Small intestine (tissue), 7 donors: ENCODE measurements at regions not wholly inside any gene's neighbourhood (a gene's known extent, or its start where the extent isn't known, plus 50 kb on each side); places are given as distances from the start of the nearest gene placed in this dataset.

Experiments used
- DNase-seq, 2 donors: peaks; one replicate each; pipeline versions ENCODE4 v3.0.0 to v3.0.0-alpha.2; 2013
- FAIRE-seq: peaks from 2 replicates; lab custom pipeline; 2012; peaks lifted over from hg19 to GRCh38; lab: Jason Lieb, UNC
- H3K27ac ChIP-seq, 3 donors: one replicate each; pipeline ENCODE4 v1.5.1; 2013; ENCODE audit warnings: low read length in 2 of 3, mild to moderate bottlenecking in 2 of 3, control low read depth in 1 of 3, inconsistent platforms in 1 of 3, low read depth in 1 of 3, moderate library complexity in 1 of 3
- H3K27me3 ChIP-seq, 3 donors: one replicate each; pipeline ENCODE4 v1.6.1; 2013; ENCODE audit warnings: low read length in 3 of 3, inconsistent platforms in 1 of 3; ENCODE audit not compliant: control insufficient read depth in 3 of 3, insufficient read depth in 3 of 3
- H3K36me3 ChIP-seq, 3 donors: one replicate each; pipeline ENCODE4 v1.6.1; 2013; ENCODE audit warnings: low read length in 3 of 3, inconsistent platforms in 1 of 3, low read depth in 1 of 3, mild to moderate bottlenecking in 1 of 3, moderate library complexity in 1 of 3; ENCODE audit not compliant: control insufficient read depth in 3 of 3, insufficient read depth in 2 of 3
- H3K4me1 ChIP-seq, 3 donors: one replicate each; pipeline ENCODE4 v1.6.1; 2013; ENCODE audit warnings: low read length in 2 of 3, inconsistent platforms in 1 of 3, low read depth in 1 of 3, mild to moderate bottlenecking in 1 of 3, moderate library complexity in 1 of 3; ENCODE audit not compliant: control insufficient read depth in 3 of 3, insufficient read depth in 2 of 3
- H3K4me3 ChIP-seq, 3 donors: one replicate each; pipeline ENCODE4 v1.5.1; 2013; ENCODE audit warnings: low read length in 3 of 3, control low read depth in 1 of 3, inconsistent platforms in 1 of 3, low read depth in 1 of 3, mild to moderate bottlenecking in 1 of 3, moderate library complexity in 1 of 3
- H3K9me3 ChIP-seq, 2 donors: one replicate each; pipeline ENCODE4 v1.6.1; 2013; ENCODE audit warnings: low read depth in 1 of 2, low read length in 1 of 2; ENCODE audit not compliant: control insufficient read depth in 2 of 2, insufficient read depth in 1 of 2
- WGBS, 3 donors: extraction: QIAGEN DNeasy Blood & Tissue Kit; methylation state at CpG; one replicate each; pipeline ENCODE4 v1.1.7; 2013; 5-methylcytosine and 5-hydroxymethylcytosine counted together
- donor health status: healthy with polysubstance abuse.
- donor health status: control.
- donor health status: control.
- donor health status: Bipolar disorder and iron deficiency.
- donor health status: healthy.

DNA sequence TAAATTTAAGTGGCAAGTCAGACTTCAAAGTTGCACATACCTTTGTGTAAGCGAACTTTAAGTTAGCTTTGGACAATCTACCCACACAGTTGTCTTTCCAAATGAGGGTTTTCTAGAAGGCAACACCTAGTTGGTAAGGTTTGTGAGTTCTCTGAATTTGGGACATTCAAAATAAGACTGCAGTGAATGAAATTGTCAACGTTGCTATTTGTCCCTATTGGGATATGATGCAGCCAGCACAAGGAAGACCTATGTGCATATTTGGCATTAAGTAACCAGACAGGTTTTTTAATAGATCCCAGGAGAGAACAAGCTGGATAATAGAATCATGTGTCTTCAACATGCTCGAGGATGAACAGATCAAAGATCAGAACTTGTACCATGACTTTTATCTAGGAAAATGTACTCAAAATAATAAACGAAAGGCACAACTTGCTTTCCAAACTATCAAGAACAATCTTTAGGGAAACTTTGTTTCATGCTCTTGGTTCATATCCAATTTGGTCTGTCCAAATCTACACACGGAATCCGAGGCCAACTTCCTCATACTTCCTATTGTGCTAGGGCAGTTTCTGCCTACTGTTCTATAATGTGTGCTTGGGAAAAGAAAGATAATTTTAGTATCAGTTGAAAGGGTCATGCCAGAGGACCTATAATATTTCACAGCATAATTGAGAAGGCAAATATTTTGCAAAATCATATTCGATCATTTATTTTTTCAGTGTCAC is 284.2 kb upstream of the SOX5 start:
- FAIRE-seq = no peak
- Histone ChIP-seq H3K9me3 (no peaks in the 10 kb centered on the region), H3K4me3 (no peak overlapping the region), H3K4me1 (peaks cover 0 to 3% (median 0%) of the 10 kb centered on the region in 3 donors), H3K27ac (no peak overlapping the region), H3K36me3 (no peaks in the 10 kb centered on the region), H3K27me3 (no peaks in the 10 kb centered on the region)
- DNase-seq = no peak
- 58 to 76% (median 66%) methylated on average over 7 of the region's 7 CpGs for WGBS, 3 donors

DNA sequence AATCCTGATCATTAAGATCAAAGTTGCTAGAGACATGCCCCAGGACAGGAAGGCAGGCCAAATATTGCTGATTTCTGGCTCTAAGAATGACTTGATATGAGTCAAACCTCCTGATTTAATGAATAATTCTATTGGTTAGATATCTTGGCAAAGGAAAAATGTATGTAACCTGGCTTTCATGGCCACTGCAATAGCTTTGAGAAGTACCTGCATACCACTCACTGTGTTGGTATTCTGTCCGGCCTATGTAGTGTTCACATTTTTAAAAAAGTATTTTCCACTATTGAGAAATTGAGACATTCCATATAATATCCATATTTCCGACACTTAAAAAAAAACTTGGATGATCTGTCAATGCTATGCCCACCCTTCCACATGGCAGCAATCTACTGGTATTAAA is 283.1 kb upstream of the SOX5 start:
- Histone ChIP-seq H3K36me3 (no peaks in the 10 kb centered on the region), H3K9me3 (no peaks in the 10 kb centered on the region), H3K4me1 (peaks cover 0 to 3% (median 0%) of the 10 kb centered on the region in 3 donors), H3K27me3 (no peaks in the 10 kb centered on the region), H3K27ac (no peak overlapping the region), H3K4me3 (no peak overlapping the region)
- FAIRE-seq = no peak
- 88 to 94% (median 89%) methylated on average over 2 of the region's 2 CpGs for WGBS, 3 donors
- DNase-seq = no peak

DNA sequence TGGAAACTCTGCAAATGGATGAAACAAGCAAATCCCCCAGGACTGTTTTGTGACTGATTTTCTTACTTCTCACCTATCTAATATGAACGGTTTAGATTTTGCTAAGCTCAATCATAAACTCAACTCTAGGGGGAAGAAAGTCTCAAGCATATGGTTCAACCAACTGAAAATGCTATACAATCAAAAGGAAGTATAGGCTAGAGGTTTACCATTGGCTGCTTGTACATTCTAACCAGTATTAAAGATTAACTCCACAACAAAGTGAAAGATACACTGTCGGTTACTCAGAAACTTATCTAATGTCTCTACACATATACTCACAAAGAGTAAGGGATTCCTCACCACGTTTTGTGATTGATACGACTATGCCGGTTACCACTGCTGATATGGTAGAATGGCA is 281.8 kb upstream of the SOX5 start:
- Histone ChIP-seq H3K9me3 (no peaks in the 10 kb centered on the region), H3K4me3 (no peak overlapping the region), H3K4me1 (peaks cover 0 to 3% (median 0%) of the 10 kb centered on the region in 3 donors), H3K36me3 (no peaks in the 10 kb centered on the region), H3K27ac (no peak overlapping the region), H3K27me3 (no peaks in the 10 kb centered on the region)
- FAIRE-seq (no peak), DNase-seq (no peak)
- WGBS, 3 donors = 63 to 77% (median 68%) methylated on average over 5 of the region's 5 CpGs

DNA sequence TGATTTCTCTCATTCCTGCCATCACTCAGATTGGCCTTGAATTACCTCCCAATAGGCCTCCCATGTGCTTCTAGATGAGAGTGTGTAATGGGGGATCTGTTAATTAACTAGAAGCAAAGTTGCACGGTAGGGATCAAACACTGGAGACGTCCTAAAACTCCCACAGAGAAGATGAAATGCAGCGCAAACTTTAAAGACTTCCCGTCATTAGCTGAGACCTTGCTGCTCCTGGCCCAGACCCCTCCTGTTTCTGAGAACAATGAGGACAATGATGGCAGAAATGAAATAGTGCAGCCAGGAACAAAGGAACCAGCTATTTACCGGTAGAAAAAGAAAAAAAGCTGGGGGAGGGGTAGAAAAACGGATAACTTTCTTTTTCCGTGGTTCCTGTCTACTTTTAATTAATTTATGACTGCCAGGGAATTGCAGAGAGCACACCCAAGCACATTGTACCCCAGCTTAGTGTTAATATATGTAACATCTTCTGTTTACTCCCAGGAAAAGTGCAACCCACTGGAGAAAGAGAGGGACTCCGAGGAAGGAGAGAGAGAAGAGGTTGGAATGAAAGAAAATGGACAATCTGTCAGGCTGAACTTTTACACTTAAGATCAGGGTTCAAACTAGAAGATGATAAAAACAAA is 280.7 kb upstream of the SOX5 start:
- H3K9me3 ChIP-seq = no peaks in the 10 kb centered on the region
- no peak overlapping the region for H3K27ac ChIP-seq
- FAIRE-seq (no peak), DNase-seq (peak in 1 of 2 donors; percentile 16)
- H3K4me3 ChIP-seq = no peak overlapping the region
- peaks cover 0 to 3% (median 0%) of the 10 kb centered on the region in 3 donors for H3K4me1 ChIP-seq
- no peaks in the 10 kb centered on the region for H3K36me3 ChIP-seq
- WGBS, 3 donors = 32 to 56% (median 33%) methylated on average over 8 of the region's 8 CpGs
- no peaks in the 10 kb centered on the region for H3K27me3 ChIP-seq

DNA sequence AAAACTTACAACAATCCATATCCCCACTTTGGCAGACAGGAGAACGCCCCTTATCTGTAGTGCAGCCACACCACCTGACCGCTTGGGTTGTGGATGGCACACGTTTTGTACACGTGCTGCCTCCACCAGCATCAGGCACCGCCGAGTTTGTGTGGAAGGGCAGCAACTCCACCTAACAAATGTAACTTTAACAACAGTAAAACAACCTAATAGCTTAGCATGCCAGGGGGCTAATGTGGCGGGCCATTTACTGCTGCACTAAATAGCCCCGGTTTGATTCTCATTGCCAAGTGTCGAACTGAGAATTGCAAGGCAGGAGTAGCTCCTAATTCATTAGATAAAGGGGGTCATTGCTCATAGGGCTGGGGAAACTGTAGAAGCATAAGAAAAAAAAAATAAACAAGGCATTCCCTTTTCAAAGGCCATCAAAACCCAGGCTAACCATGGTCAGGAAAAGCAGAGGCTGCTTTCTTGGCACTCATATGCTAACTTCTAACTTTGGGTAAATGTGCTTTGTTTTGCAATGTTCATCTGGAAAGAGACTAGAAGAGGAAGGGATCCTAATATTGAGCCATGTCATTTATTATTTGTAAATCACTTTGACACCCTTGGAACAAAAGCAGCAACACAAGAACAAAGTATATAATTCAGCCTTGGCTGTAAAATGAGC is 279.7 kb upstream of the SOX5 start:
- Histone ChIP-seq H3K4me1 (peaks cover 0 to 3% (median 0%) of the 10 kb centered on the region in 3 donors), H3K27ac (no peak overlapping the region), H3K4me3 (no peak overlapping the region), H3K27me3 (no peaks in the 10 kb centered on the region), H3K36me3 (no peaks in the 10 kb centered on the region), H3K9me3 (no peaks in the 10 kb centered on the region)
- FAIRE-seq (no peak), DNase-seq (no peak)
- WGBS, 3 donors = 78 to 86% (median 84%) methylated on average over 9 of the region's 9 CpGs

DNA sequence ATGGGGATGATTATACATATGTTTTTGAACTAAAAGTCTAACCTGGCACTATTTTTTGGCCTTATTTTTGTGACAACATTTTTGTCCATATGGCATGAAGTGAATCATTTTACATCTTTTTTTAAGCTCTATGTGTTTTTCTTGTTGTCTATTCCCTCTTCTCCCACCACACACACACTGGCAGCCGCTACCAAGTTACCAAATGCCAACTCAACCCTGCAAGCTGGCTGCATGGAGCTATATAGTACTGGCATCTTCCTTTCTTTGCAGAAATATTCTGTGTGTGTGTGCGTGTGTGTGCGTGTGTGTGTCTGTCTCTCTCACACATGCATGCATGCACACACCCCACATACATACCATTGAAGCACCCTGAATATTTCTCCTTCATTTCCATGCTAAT is 278.9 kb upstream of the SOX5 start:
- FAIRE-seq = no peak
- Histone ChIP-seq H3K27ac (no peak overlapping the region), H3K36me3 (no peaks in the 10 kb centered on the region), H3K9me3 (no peaks in the 10 kb centered on the region), H3K4me3 (no peak overlapping the region), H3K27me3 (no peaks in the 10 kb centered on the region), H3K4me1 (peaks cover 0 to 3% (median 0%) of the 10 kb centered on the region in 3 donors)
- WGBS, 3 donors = 85 to 94% (median 93%) methylated on average over 3 of the region's 3 CpGs
- DNase-seq = no peak

DNA sequence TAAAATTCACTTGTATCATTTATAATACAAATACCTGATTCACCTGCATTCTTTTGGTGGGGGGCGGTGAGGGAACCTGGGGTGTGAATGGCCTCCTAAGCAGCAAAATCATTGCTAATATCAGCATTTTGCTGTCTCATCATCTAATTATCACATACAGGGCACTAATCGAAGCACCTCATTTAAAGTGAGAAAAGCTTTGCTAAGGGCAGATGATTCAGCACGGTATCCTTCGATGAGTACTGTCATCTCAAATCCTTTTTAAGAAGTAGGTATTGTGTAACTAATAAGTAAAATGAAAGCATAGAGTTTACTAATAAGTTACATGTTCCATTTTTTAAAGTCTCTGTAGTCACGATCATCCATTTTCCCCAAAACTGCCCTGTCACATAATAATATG is 278.1 kb upstream of the SOX5 start:
- FAIRE-seq = no peak
- no peak for DNase-seq
- H3K27me3 ChIP-seq = no peaks in the 10 kb centered on the region
- H3K36me3 ChIP-seq = no peaks in the 10 kb centered on the region
- no peaks in the 10 kb centered on the region for H3K9me3 ChIP-seq
- WGBS, 3 donors = 77 to 81% (median 81%) methylated on average over 5 of the region's 5 CpGs
- H3K27ac ChIP-seq = no peak overlapping the region
- no peak overlapping the region for H3K4me3 ChIP-seq
- peaks cover 0 to 3% (median 0%) of the 10 kb centered on the region in 3 donors for H3K4me1 ChIP-seq

DNA sequence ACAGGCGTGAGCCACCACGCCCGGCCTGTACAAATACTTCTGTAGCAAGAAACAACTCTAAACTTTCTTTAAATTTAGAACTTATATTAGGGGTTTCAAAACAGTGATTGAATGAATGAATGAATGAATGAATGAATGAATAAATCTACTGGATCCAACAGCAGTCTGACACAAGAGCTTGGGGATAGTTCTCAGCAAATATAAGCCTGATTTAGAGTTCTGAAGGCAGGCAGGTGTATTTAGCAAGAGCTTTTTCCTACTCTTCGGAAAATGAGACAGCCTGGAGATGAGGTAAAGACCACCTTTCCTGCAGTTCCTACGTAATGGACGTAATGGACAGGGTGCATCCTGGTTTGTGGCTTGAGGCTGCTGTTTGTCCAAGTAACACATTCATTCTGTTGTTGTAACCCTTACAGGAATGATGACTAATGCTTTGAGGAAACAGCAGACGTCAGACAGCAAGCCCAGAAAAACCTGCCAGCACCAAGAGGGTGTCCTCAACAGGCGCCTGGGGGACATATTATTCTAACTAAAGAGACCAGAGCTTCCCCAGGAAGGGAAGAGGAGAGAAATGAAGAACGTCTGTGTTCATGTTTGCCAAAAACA is 277.4 kb upstream of the SOX5 start:
- DNase-seq (no peak), FAIRE-seq (no peak)
- Histone ChIP-seq H3K36me3 (no peaks in the 10 kb centered on the region), H3K27ac (no peak overlapping the region), H3K27me3 (no peaks in the 10 kb centered on the region), H3K9me3 (no peaks in the 10 kb centered on the region), H3K4me3 (no peak overlapping the region), H3K4me1 (peaks cover 0 to 3% (median 0%) of the 10 kb centered on the region in 3 donors)
- WGBS, 3 donors = 64 to 66% (median 65%) methylated on average over 9 of the region's 9 CpGs
